ENCODE measurements at regions not wholly inside any gene's neighbourhood (a gene's known extent, or its start where the extent isn't known, plus 50 kb on each side); places are given as distances from the start of the nearest gene placed in this dataset.
"Not testable (repeated sequence)": the region's sequence is repeated elsewhere in the genome, so short reads cannot be mapped to it uniquely, and the experiment has no call there.

DNA sequence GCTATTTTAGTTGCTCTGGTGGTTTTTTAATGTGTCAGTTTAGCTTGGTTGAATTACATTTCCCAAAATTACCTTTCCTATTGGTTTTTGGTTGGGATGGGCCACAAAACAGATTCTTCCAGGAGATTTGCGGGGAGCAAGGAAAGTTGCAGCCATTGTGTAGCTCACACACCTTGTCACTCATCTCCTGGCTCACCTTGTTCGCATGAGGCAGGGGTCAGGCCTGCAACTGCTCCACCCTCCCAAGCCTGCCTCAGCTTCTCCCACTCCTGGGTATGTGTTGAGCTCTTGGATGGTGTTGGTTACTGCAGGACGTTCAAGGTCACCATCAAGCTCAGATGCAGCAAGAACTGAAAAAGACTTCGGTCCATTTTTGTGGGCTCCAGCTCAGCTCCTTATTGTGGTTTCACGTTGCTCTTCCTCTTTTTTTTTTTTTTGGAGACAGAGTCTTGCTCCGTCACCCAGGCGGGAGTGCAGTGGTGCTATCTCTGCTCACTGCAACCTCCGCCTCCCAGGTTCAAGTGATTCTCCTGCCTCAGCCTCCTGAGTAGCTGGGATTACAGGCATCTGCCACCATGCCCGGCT, 95.6 kb upstream of the METTL14 start:
- no peak for DNase-seq

DNA sequence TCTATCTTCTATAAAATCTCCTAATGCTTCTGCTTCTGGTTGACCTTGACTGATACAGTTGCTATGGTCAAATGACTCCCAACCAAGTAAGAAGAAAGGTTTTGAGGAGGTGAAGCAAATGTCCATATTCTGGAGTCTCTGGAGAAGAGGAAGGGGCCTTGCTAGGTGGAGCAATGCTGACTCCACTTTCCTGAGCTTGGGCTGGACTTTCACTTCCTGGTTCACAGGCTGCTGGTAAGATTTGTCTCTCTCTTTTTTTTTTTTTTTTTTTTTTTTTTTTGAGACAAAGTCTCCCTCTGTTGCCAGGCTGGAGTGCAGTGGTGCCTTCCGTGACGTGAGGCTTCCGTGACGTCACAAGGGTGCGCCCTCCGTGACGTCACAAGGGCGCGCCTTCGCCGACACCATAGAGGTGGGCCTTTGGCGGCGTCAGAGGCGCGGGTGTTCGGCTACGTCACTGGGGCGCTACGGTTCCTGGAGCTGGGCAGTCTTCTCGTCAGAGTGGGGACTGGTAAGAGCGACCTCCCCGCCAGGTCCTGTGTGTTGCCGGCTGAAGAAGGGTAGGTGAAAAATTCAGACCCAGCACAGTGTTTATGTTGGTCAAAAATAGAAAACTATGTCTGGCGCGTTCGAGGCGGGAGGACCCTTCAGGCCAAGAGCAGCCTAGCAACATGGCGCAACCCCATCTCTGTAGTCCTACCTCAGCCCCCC, 93.7 kb upstream of the METTL14 start:
- peak; percentile 98 for DNase-seq

DNA sequence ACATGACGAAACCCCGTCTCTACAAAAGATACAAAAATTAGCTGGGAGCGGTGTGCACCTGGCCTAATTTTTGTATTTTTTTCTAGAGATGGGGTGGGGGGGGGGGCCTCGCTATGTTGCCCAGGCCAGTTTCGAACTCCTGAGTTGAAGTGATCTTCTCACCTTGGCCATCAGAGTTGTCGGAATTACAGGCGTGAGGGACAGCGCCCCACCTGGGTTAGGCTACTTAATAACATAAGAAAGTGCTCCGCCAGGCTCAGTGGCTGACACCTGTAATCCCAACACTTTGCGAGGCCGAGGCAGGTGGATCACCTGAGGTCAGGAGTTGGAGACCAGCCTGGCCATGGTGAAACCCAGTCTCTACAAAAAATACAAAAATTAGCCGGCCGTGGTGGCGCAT, 92.9 kb upstream of the METTL14 start:
- not testable (repeated sequence) for DNase-seq

DNA sequence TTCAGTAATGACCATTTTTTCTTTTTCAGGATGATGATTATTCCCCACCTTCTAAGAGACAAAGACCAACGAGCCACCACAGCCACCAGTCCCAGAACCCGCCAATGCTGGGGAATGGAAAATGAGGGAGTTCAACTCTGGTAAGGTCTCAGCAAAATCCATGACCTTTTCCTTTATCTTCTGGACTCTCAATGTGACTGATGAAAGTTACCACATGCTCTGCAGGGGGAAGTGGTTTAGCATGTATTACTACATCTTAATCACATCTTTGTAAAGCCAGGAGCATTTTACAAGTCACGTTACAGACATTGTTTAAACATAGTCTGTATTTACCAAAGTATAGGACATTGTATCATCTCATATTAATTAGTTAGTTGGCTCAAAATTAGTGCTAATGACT, 89.3 kb upstream of the METTL14 start:
- not testable (repeated sequence) for DNase-seq

DNA sequence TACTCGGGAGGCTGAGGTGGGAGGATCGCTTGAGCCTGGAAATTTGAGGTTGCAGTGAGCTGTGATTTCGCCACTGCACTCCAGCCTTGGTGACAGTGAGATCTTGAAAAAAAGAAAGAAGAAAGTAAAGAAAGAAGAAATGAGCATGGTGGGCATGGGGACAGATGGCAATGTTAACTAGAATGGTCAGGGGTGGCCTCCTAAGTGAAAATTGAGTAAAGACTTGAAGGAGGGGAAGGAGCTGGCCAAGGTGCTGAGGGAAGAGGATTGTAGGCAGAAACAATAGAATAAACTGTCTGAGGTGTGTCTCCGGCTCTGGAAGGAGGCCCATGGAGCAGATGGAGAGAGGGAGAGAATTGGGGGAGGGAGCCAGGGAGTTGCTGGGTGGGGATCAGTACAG, 60.1 kb upstream of the METTL14 start:
- DNase-seq: not testable (repeated sequence)

DNA sequence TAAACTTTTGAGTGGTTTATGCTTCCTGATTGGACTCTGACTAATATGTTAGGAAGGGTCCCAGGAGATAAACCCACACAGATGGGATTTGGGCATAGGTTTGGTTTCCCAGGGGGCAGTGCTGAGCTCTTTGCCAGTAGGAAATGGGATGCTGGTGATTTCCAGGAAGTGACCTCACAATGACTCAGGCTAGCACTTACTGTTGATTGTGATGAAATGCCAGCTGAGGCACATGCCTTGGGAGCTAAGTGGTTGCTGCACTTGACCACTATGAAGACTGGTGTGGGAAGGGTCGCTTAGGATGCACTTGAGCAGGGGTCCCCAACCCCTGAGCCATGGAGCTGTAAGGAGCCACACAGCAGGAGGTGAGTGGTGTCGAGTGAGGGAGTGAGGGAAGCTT, 55.5 kb upstream of the METTL14 start:
- DNase-seq: not testable (repeated sequence)

DNA sequence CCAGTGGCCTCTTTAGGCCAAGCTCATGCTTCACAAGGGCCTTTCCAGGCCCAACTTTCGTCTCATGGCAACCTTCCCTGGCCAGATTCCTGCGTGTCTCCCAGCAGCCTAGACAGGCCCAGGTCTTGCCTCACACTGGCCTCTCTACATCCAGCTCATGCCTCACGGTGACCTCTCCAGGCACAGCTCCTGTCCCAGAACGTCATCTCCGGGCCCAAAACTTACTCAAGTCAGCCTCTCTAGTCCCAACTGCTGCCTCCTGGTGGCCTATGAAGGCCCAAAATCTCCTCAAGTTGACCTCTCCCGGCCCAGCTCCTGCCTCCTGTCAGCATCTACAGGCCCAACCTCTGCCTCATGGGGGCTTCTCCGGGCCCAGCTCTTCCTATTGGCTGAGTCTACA, 54.3 kb upstream of the METTL14 start:
- not testable (repeated sequence) for DNase-seq

DNA sequence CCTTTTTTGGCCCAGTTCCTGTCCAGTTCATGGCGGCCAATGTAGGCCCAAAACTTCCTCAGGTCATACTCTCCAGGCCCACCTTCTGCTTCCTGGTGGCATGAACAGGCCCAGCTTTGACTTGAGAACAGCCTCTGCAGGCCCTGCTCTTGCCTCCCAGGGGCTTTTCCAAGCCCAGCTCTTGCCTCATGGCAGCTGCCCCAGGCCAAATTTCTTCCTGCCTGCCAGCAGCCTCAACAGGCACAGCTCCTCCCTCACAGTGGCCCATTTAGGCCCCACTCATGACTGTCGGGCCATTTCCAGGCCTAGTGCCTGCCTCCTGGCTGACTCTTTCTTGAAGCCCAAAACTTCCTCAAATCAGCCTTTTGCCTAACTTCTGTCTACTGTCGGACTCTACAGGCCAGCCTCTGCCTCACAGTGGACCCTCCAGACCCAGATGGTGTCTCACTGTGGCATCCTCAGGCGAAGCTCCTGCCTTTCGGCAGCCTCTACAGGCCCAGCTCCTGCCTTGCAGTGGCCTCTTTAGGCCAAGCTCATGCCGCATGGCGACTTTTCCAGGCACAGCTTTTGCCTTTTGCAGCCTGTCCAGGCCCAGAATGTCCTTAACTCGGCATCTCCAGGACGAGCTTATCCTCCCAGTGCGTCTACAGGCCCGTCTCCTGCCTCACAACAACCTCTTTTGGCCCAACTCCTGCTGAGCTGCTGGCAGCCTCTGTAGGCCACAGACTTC, 53.7 kb upstream of the METTL14 start:
- not testable (repeated sequence) for DNase-seq

DNA sequence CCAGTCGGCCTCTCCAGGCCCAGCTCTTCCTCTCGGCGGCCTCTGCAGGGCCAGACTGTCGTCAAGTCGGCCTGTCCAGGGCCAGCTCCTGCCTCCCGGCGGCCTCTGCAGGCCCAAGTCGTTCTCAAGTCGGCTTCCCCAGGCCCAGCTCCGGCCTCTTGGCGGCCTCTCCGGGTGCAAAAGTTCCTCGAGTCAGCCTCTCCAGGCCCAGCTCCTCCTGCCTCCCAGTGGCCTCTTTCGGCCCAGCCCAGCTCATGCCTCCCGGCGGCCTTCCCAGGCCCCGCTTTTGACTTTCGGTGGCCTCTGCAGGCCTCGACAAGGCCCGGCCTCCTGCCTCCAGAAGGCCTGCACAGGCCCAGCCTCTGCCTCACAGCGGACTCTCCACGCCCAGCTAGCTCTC, 51.7 kb upstream of the METTL14 start:
- not testable (repeated sequence) for DNase-seq

DNA sequence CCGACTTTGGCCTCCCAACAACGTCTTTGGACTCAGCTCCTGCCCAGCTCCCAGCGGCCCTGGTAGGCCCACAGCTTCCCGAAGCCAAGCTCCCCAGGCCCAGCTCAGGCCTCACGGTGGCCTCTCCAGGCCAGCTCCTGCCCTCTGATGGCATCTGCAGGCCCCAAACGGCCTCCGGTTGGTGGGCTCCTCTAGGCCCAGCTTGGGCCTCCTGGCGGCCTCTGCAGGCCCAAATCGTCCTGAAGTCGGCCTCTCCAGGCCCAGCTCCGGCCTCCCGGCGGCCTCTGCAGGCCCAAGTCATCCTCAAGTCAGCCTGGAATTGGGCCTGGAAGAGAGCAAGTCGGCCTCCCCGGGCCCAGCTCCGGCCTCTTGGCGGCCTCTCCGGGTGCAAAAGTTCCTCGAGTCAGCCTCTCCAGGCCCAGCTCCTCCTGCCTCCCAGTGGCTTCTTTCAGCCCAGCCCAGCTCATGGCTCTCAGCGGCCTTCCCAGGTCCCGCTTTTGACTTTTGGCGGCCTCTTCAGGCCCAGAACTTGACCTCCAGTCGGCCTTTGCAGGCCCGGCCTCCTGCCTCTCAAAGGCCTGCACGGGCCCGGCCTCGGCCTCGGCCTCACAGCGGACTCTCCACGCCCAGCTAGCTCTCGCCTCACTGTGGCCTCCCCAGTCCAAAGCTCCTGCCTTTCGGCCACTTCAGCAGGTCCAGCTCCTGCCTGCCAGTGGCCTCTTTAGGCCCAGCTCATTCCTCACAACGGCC, 50.9 kb upstream of the METTL14 start:
- DNase-seq: not testable (repeated sequence)
